OCI-LY1 (cell line): ENCODE measurements at regions not wholly inside any gene's neighbourhood (a gene's known extent, or its start where the extent isn't known, plus 50 kb on each side); places are given as distances from the start of the nearest gene placed in this dataset.

Experiments
- H2AFZ ChIP-seq: fragments of 200-600 bp; sonication (generic), shearing (Covaris generic); 2 replicates; pipeline ENCODE4 v1.6.0; 2014; ENCODE audit warnings: antibody characterized with exemption, mild to moderate bottlenecking, low read length
- H3F3A ChIP-seq: fragments of 200-600 bp; sonication (generic), shearing (Covaris generic); 2 replicates; pipeline ENCODE4 v1.6.0; 2014; ENCODE audit warnings: mild to moderate bottlenecking, antibody characterized with exemption, low read length, moderate library complexity; ENCODE audit not compliant: insufficient read depth
- H3K27ac ChIP-seq: fragments of 200-600 bp; sonication (generic); 2 replicates; pipeline ENCODE4 v1.5.1; 2014; ENCODE audit warnings: low read length, mixed run types, mild to moderate bottlenecking, low read depth; ENCODE audit not compliant: poor library complexity, severe bottlenecking
- H3K27me3 ChIP-seq: fragments of 200-600 bp; sonication (generic); 2 replicates; pipeline ENCODE4 v1.6.0; 2014; ENCODE audit warnings: antibody characterized with exemption, mild to moderate bottlenecking, low read length, moderate library complexity; ENCODE audit not compliant: insufficient read depth
- H3K36me3 ChIP-seq: fragments of 200-600 bp; sonication (generic); 2 replicates; pipeline ENCODE4 v1.6.1; 2014; ENCODE audit warnings: mild to moderate bottlenecking, antibody characterized with exemption, low read length, moderate library complexity, mixed read lengths; ENCODE audit not compliant: insufficient read depth
- H3K4me1 ChIP-seq: fragments of 200-600 bp; sonication (generic); 2 replicates; pipeline ENCODE4 v1.5.1; 2014; ENCODE audit warnings: mild to moderate bottlenecking, low read length, moderate library complexity; ENCODE audit not compliant: insufficient read depth, severe bottlenecking
- H3K4me2 ChIP-seq: fragments of 200-600 bp; sonication (generic), shearing (Covaris generic); 2 replicates; pipeline ENCODE4 v1.6.1; 2014; ENCODE audit warnings: low read length
- H3K4me3 ChIP-seq: fragments of 200-600 bp; sonication (generic); 2 replicates; pipeline ENCODE4 v1.5.1; 2014; ENCODE audit warnings: low read length, low read depth, mild to moderate bottlenecking, mixed read lengths; ENCODE audit not compliant: poor library complexity, severe bottlenecking
- H3K79me2 ChIP-seq: fragments of 200-600 bp; shearing (Covaris generic); 2 replicates; pipeline ENCODE4 v1.6.1; 2016; ENCODE audit warnings: mixed run types, low read length, mixed read lengths; ENCODE audit not compliant: insufficient read depth
- H3K9ac ChIP-seq: fragments of 200-600 bp; sonication (generic), shearing (Covaris generic); 2 replicates; pipeline ENCODE4 v1.6.1; 2014; ENCODE audit warnings: mild to moderate bottlenecking, low read length, mixed read lengths
- H3K9me2 ChIP-seq: fragments of 200-600 bp; sonication (generic), shearing (Covaris generic); 2 replicates; pipeline ENCODE4 v1.6.1; 2014; ENCODE audit warnings: low read depth, mild to moderate bottlenecking, low read length, mixed read lengths
- H3K9me3 ChIP-seq: fragments of 200-600 bp; shearing (Covaris generic); 2 replicates; pipeline ENCODE4 v1.6.1; 2014; ENCODE audit warnings: low read length, mixed read lengths
- H4K20me1 ChIP-seq: fragments of 200-600 bp; sonication (generic), shearing (Covaris generic); 2 replicates; pipeline ENCODE4 v1.6.0; 2016; ENCODE audit warnings: mild to moderate bottlenecking, low read length; ENCODE audit not compliant: insufficient read depth
- CTCF ChIP-seq: fragments of 200-600 bp; sonication (generic), shearing (Covaris generic); IDR thresholded peaks from 2 replicates; pipeline ENCODE4 v1.5.1; 2017; ENCODE audit warnings: mild to moderate bottlenecking, antibody characterized with exemption, low read length, moderate library complexity, mixed read lengths
- EZH2 ChIP-seq: fragments of 200-600 bp; sonication (generic), shearing (Covaris generic); IDR thresholded peaks from 2 replicates; pipeline ENCODE4 v1.8.0; 2017; ENCODE audit warnings: borderline replicate concordance, mixed run types, mild to moderate bottlenecking, antibody characterized with exemption, low read length, moderate library complexity, mixed read lengths

- Histone ChIP-seq H4K20me1 (no peaks in the 10 kb centered on the region), H3K4me3 (no peak overlapping the region)
- TF ChIP-seq EZH2 (no peak), CTCF (no peak)
Observed at GRCh38 chr19:31961667-31962066, 383.7 kb upstream of the ZNF507 start.

GRCh38 chr19:31962561-31962996 lies 382.8 kb upstream of the ZNF507 start:
- no peak for TF ChIP-seq EZH2
- TF ChIP-seq CTCF, result no peak

More at GRCh38 chr19:31961667-31962066, 383.7 kb upstream of the ZNF507 start:
- Histone ChIP-seq H3K27ac (no peak overlapping the region), H2AFZ (no peak overlapping the region), H3F3A (no peaks in the 10 kb centered on the region), H3K4me1 (no peaks in the 10 kb centered on the region), H3K36me3 (no peaks in the 10 kb centered on the region), H3K79me2 (no peaks in the 10 kb centered on the region), H3K9me3 (no peaks in the 10 kb centered on the region), H3K4me2 (no peak overlapping the region), H3K9me2 (no peaks in the 10 kb centered on the region), H3K9ac (no peak overlapping the region), H3K27me3 (no peaks in the 10 kb centered on the region)

GRCh38 chr19:31963746-31964145 lies 381.7 kb upstream of the ZNF507 start:
- no peak overlapping the region for H3K4me3 ChIP-seq
- TF ChIP-seq EZH2, result no peak
- TF ChIP-seq CTCF, result no peak
- no peaks in the 10 kb centered on the region for H3K4me1 ChIP-seq

More at GRCh38 chr19:31962561-31962996, 382.8 kb upstream of the ZNF507 start:
- Histone ChIP-seq H3K79me2 (no peaks in the 10 kb centered on the region), H3K9me3 (no peaks in the 10 kb centered on the region), H3K4me1 (no peaks in the 10 kb centered on the region), H3K36me3 (no peaks in the 10 kb centered on the region), H3K4me3 (no peak overlapping the region), H4K20me1 (no peaks in the 10 kb centered on the region), H3K4me2 (no peak overlapping the region), H3K9ac (no peak overlapping the region), H3K9me2 (no peaks in the 10 kb centered on the region), H2AFZ (no peak overlapping the region), H3F3A (no peaks in the 10 kb centered on the region), H3K27ac (no peak overlapping the region), H3K27me3 (no peaks in the 10 kb centered on the region)

More at GRCh38 chr19:31963746-31964145, 381.7 kb upstream of the ZNF507 start:
- Histone ChIP-seq H3K9me3 (no peaks in the 10 kb centered on the region), H3K4me2 (no peak overlapping the region), H3K9ac (no peak overlapping the region), H4K20me1 (no peaks in the 10 kb centered on the region), H3K79me2 (no peaks in the 10 kb centered on the region), H3F3A (no peaks in the 10 kb centered on the region), H2AFZ (no peak overlapping the region), H3K36me3 (no peaks in the 10 kb centered on the region), H3K27ac (no peak overlapping the region), H3K27me3 (no peaks in the 10 kb centered on the region), H3K9me2 (no peaks in the 10 kb centered on the region)
